Globus pallidus (tissue), 1 donor: ENCODE measurements at regions not wholly inside any gene's neighbourhood (a gene's known extent, or its start where the extent isn't known, plus 50 kb on each side); places are given as distances from the start of the nearest gene placed in this dataset.
"Not testable (repeated sequence)": the region's sequence is repeated elsewhere in the genome, so short reads cannot be mapped to it uniquely, and the experiment has no call there.

Experiments used
- DNase-seq: peaks from one replicate; pipeline ENCODE4 v3.0.0-alpha.2; 2015; ENCODE audit warnings: low spot score

GRCh38 chr18:42328931-42329330 is 373.9 kb downstream of the PIK3C3 start:
- no peak for DNase-seq

GRCh38 chr18:42330296-42330695 is 375.3 kb downstream of the PIK3C3 start:
- no peak for DNase-seq

DNA sequence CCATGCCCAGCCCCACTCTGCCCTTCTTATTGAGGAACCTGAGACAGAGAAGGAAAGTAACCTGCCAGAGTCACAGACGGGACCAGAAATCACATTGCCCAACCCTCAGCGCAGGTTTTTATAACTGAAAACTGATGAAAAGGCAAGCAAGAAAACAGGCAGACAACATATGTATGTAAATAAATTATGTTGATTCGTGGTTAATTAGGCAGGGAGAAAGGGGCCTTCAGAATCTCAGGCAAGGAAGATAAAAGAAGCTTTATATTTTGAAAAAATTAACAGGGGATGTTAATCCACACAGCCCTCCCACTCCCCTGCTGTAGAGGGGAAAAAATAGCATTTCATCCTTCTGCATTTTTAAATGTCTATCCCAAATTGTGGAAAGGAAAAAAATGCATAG is 378.5 kb downstream of the PIK3C3 start:
- DNase-seq: no peak

GRCh38 chr18:42334931-42335330 is 379.9 kb downstream of the PIK3C3 start:
- DNase-seq: no peak

GRCh38 chr18:42336139-42336538 is 381.1 kb downstream of the PIK3C3 start:
- no peak for DNase-seq

- DNase-seq: not testable (repeated sequence)
These were observed 382.3 kb downstream of the PIK3C3 start for GRCh38 chr18:42337337-42337736.

DNA sequence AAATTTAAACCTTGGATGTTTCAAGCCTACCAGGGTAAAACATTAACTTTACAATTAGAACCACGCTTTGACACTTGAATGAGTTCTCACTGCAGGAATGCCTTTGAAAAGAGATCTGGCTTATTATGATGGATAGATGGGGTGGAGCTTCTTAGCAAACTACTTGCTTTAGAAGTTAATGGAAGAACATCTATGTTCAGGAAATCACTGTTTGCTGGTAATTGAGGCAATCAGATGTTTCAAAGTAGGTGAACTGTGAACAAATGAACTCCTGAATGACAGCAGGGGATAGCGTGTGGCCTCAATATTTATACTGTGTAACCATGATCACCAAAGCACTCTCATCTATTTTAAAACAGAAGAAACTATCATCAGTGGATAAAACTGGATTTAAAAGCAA is 383.6 kb downstream of the PIK3C3 start:
- no peak for DNase-seq

- DNase-seq: peak; percentile 33
These were observed 384.3 kb downstream of the PIK3C3 start for GRCh38 chr18:42339372-42339771.

DNA sequence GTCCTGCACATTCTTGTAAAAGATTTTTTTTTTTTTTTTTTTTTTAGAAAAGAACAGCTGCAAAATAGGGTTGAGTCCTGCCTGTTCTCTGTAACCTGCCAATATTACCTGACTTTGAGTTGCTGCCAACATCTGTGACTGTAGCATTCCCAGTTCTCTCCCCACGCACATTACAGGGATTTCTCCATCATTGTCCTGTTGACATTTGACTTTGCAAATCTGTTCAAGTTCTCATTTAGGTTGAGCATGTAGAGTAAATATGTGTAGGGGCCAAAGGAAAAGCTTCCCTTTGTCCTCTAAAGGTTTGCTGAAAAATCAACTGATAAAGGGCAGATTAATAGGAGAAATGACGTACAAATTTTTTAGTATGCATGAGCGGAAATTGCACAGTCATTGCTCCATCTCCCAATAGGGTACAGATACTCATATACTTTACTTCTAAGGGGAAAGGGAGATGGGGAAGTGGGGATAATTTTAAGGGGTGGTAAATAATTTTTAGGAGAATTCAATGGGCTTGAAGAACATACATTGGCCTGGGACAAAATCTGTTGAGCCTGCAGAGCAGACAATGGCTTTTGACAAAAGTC is 385.5 kb downstream of the PIK3C3 start:
- DNase-seq: no peak

DNA sequence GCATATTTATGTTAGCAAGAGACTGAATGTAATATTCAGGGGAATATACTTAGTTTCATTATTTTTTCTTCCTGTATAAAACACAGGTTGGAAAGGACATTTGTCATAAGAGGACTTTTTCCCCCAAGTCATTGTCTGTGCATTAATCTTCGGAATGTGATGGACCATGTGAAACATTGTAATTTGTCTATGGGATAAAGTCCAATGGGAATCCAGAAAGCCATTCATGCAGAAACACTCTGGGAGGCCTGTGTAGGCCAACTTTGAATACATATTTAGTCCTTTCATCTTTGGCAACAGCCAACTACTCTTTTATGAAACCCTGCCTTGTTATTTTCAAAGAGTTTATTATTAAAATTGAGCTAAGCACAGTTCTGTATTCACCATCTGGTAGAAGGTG is 386.4 kb downstream of the PIK3C3 start:
- no peak for DNase-seq

DNA sequence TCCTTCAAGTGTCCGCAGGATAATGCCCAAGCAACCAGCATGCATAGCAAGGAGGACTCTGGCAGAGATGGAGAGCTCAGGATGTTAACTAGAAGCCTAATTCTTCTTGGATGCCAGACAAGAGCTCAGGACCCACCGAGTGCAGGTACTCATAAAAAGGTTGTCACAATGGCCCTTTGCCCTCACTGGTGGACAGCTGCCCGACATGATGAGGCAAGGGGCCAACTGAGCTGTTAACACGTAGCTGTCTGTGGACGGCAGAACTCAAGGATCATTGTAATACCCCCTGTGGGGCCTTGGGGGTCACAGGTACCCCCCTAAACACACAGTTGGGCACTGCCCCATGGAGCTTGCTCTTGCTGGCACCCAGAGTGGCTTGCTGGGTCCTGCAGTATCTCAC is 393.7 kb downstream of the PIK3C3 start:
- no peak for DNase-seq

DNA sequence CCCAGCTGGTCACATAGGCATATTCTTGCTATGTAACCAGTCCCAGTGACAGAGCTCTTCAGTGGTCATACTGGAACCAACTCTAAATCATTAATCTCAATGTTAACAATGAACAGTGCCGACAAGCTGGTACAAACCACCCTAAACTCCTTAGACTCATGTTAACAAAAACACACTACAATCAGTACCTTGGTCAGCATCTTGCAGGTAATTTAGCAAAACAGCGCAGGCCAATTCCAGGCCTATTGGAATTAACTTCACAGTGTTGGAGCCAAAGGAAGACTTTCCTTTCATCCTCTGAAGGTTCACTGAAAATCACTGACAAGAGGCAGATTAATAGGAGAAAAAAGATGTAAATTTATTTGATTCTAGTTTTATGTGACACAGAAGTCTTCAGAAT is 396.4 kb downstream of the PIK3C3 start:
- no peak for DNase-seq

DNA sequence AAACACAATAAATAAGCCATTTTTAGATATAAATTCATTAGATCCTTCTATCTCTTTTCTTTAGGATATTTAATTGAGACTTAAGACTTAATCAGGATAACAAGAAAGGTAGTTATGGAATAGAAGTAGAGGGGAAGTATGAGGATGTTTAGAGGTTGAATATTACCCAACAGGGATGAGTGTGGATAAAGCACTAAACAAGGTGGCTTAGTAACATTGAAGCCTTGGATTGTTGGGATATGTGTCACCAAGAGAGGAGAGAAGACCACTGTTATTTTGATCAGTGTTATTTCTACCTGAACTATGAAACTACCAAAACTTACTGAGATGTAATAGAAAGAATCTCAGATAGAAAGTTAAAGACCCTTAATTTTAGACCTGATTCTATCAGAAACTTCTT is 405.7 kb downstream of the PIK3C3 start:
- no peak for DNase-seq

DNA sequence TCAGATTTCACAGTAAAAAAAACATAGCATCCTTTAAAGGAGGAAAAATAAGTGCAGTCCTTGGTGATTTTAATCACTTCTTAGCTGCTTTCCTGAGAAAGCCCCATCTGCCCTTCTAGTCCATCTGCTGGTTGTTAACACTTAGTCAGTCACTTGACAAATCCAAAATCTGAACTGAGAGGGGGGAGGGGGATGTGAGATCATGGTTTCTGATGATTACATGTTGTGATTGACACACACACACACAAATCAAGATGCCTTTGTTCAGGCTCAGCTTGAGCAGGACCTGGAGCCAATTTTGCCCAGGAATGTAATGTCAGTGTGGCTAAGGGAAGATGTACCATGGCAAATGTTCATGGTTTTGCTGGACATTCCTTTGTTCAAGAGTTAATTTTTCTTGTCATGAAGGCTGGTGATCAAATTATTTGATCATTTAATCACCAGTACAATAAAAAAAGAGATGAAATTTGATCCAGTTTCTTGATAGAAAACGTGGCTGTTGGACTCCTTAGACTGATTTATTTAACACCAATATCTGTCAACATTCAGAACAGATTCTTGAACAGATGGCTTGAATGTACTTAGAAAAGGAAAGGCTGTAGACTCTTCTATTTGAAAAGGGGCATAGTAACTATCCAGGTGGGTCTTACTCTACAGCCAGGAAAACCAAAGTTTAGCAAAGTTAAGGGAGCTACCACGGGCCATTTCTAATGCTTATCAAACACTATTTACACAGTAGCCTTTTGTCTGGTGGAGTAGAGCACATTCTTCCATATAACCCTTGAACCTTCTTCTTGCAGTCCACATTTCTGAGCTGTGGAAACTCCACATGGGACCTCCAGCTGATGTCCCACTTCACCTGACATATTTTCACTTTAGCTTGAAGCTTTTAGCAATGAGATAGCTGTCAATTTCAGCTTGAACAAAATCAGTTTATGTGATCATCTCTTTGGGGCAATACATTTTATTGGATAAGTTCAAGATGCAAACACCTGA is 408.7 kb downstream of the PIK3C3 start:
- no peak for DNase-seq

DNA sequence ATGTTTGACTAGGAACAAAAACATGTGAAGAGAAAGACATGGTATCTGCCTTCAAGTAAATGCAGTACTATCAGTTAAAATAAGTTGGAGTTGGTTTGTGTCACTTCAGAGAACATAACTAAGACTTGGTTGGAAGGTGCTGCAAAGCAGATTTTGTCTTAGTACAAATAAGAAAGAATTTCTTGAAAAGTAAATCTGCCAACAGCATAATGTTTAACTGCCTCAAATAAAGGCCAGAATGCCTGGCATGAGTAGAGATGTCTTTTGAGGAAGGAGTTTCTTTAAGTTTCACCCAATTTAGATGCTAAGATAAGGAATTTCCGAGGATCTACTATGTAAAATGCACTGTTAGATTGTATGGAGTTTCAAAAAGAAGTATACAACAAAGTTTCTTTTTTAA is 409.7 kb downstream of the PIK3C3 start:
- DNase-seq: no peak

- DNase-seq: peak; percentile 6
These were observed 410.6 kb downstream of the PIK3C3 start for GRCh38 chr18:42365591-42365990.

DNA sequence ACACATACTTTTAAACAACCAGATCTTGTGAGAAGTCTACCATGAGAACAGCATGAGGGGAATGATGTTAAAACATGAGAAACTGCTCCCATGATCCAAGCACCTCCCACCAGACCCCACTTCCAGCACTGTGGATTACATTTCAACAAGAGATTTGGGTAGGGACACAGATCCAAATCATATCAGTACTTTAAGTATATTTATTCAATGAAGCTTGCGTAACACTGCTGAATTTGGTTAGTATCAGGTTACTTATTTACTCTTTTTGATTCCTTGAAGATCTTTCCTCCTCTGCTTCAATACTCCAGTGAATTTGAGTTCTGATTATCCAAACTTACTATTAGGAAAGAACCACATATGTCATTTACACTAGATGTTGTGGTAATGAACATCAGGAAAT is 418.6 kb downstream of the PIK3C3 start:
- DNase-seq: no peak

DNA sequence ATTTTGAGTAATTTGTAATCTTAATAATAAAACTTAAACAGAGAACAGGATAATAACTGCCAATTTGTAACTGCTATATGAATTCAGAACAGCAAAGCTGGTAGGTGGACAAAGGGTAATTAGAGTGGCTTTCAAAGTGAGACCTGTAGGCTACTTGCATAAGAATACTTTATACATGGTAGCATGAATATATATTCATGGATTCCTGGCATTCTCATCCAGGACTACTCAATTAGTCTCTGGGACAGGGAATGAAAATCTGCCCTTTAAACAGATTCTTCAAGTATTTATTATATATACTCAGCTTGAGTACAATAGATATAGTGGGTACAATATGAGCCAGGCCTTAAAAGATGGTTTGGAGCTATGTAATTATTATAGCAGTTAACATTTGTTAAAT is 419.9 kb downstream of the PIK3C3 start:
- no peak for DNase-seq

GRCh38 chr18:42378854-42379253 is 423.8 kb downstream of the PIK3C3 start:
- DNase-seq: not testable (repeated sequence)

DNA sequence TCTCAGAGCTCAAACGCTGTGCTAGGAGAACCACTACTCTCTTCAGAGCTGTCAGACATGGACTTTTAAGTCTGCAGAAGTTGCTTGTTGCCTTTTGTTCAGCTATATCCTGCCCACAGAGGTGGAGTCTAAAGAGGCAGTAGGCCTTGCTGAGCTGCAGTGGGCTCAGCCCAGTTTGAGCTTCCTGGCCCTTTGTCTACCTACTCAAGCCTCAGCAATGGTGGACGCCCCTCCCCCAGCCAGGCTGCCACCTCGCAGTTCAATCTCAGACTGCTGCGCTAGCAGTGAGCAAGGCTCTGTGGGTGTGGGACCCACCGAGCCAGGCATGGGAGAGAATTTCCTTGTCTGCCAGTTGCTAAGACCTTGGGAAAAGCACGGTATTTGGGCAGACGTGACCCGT is 426.2 kb downstream of the PIK3C3 start:
- DNase-seq: not testable (repeated sequence)

DNA sequence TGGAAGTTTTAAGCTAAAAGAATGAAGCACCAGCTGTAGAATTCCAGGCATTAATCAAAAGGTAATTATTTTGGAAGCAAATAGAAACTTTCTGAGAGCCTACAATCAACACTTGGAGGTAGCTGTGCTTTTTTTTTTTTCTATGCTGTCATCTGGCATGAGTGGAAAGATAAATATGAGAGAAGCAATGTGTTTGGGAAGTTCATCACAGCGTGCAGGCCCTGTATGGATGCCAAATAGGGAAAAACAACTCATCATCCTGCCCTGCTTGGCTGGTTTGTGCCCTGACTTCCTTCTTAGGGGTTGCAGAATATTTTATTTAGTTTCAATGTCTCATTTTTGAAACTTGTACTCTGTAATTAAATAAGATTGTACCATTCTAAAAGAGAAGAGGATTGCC is 437.4 kb downstream of the PIK3C3 start:
- DNase-seq: no peak

DNA sequence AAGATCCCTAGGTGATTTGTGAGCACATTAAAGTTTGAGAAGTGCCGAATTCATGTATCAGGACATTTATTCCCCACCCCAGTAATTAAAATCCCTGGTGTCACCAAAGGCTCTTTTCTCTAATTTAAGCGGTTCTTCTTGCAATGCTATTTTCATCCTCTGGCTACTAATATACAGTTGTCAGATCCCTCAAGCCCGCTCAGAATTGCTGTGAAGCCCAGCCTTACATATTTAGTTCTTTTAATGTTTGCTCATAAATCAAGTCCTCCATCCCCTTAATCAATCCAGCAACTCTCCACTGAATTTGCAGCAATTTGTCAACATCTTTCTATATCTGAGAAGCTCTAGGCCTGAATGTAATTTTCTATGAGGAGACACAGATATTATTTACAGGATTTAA is 437.9 kb downstream of the PIK3C3 start:
- DNase-seq: no peak

- DNase-seq: peak; percentile 35
These were observed 439.2 kb downstream of the PIK3C3 start for GRCh38 chr18:42394238-42394637.
